GM18870 (cell line): ENCODE measurements at regions not wholly inside any gene's neighbourhood (a gene's known extent, or its start where the extent isn't known, plus 50 kb on each side); places are given as distances from the start of the nearest gene placed in this dataset.
A peak's percentile ranks its signal among the peaks of the same experiment; 100 is the strongest.
"Not testable (repeated sequence)": the region's sequence is repeated elsewhere in the genome, so short reads cannot be mapped to it uniquely, and the experiment has no call there.

ENCODE experiments used
- ATAC-seq: cut with Tn5 transposase; IDR thresholded peaks from one replicate; pipeline ENCODE4 v1.9.1; 2021; ENCODE audit warnings: moderate library complexity; ENCODE audit not compliant: unreplicated experiment

DNA sequence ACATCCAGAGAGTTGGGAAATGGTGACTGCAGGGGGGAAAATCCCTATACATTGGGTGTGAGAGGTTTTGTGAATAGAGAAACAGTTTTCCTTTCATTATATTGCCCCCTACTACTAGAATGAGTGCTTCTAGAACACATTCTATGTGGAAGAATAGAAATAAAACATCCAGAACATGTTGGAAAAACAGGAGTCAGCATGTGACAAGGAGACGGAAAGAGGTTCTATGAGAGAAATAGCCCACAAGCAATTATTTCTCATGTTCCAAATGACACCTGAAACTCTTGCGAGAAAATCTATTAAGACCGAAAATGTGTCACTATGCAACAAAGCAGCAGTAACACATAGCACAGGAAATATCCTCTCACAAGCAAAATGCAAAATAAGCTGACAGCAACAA, 202.7 kb upstream of the SPOPL start:
- peak; percentile 62 for ATAC-seq

DNA sequence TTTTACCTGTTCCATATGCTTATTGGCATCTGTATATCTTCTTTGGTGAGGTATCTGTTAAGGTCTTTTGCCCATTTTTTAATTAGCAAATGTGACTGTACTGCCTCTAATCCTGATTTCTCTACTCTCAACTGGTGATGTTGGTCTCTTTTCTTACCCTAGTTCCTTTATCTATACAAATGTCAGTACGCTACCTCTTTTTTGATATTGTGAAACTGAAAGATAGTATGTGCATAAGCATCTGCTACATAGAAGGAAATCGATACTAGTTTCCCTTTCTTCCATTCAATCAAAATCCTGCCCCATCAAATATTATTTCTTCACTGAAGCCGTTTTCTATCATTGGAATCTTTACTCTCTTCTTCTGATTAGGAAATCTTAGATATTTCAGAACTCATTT, 194.9 kb upstream of the SPOPL start:
- ATAC-seq = no peak

DNA sequence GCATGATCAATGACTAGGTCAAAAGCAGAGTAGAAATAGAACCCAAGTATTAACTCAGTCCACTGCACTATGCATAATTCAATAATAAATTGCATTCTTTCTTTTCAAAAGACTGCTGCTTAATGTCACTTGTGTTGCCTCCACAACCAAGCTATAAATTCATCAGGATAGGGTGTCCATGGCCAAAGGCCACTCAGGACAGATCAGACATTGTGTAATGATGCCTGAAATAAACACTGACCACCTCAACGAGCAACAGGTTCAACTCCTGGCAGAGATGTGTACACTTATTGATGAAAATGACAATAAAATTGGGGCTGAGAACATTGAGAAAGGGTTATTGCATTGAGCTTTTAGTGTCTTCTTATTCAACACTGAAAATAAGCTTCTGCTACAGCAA, 194.5 kb upstream of the SPOPL start:
- no peak for ATAC-seq

DNA sequence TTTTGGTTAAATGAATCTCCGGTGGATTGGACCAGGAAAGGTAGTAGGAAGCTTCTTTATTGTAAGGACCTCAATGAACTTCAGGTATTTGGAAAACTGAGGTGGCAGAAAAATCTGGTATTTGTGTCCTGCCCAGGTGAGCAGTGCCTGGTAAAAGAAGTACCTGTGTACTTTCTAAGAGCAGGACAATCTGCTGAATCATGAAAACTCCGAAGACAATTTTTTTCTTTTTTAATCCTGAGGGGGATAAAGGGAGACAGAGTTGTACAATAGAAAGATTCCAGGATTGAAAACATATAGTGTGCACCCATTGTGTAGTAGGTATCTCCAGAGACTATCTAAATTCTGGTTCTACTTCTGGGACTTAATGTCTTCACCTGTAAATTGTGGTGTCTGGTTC, 191.8 kb upstream of the SPOPL start:
- ATAC-seq = no peak

DNA sequence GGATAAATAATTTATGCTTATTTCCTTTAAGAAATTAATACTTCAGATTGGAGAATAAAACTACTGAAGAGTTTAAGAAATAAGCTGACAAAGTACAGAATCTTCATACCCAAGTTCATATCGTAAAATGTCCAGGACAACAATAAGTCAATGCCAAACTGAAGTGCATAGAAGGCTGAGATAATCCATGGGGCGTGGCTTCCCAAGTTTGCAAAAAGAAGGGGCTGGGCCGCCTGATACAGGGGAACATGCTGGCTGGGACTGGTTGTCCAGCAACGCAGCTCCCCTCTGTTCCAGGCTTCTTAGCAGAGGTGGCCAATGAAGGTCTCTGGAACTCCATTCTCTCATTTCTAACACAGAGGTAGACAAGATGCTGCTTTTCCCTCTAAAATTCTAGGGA, 189.5 kb upstream of the SPOPL start:
- ATAC-seq = no peak

DNA sequence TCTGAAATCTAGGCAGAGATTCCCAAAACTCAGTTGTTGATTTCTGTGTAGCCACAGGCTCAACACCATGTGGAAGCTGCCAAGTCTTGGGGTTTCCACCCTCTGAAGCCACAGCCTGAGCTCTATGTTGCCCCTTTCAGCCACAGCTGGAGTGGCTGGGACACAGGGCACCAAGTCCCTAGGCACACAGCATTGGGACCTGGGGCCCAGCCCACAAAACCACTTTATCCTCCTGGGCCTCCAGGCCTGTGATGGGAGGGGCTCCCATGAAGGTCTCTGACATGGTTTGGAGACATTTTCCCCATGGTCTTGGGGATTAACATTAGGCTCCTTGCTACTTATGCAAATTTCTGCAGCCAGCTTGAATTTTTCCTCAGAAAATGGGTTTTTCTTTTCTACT, 186.0 kb upstream of the SPOPL start:
- not testable (repeated sequence) for ATAC-seq

DNA sequence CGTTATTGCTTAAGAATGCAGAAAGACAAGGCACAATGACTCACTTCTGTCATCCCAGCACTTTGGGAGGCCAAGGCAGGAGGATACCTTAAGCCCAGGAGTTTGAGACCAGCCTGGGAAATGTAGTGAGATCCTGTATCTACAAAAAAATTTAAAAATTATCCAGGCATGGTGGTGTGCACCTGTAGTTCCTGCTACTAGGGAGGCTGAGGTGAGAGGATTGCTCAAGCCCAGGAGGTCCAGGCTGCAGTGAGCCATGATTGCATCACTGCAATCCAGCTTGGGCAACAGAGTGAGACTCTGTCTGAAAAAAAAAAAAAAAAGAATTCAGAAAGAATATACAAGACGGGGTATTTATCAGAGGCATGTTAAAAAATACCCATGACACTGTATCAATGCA, 182.0 kb upstream of the SPOPL start:
- ATAC-seq = no peak

DNA sequence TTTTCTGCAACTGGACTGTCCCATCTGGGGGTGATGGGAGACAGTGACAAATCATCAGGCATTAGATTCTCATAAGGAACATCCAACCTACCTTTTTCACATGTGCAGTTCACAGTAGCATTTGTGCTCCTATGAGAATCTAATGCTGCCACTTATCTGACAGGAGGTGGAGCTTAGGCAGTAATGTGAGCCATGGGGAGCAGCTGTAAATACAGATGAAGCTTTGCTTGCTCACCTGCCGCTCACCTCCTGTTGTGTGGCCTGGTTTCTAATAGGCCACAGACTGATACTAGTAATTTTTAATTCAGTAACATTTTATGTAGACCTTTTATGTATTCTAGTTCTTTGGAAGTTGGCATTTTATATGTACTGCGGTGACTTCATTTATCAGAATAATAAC, 180.1 kb upstream of the SPOPL start:
- no peak for ATAC-seq

DNA sequence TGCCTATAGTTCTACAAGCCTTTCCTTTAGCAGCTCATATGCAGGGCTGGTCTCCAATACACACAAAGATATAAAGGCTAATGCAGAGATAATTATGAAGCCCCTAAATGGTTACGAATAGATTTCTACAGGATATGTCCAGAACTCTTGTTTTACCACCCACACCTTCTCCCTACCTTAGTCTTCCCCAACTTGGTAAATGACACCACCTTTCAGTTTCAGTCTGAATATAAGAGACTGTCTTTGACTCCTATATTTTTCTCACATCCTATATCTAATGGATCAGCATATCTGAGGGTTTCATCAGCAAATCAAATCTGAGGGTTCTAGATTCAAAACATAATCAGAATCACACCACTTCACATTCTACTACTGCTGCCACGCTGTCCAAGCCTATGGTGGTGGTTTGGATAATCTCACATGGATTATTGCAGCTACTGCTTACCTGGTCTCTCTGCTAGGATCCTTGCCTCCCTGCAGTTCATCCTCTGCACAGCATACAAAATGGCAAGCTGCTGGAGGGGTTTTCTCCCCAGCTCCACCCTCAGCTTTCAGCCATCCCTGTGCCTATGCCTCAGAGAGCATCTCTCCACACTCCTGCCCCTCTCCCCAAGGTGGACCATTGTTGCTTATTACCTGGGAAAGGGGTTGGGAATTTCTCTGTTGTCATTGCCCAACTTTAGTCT, 178.0 kb upstream of the SPOPL start:
- ATAC-seq = no peak

DNA sequence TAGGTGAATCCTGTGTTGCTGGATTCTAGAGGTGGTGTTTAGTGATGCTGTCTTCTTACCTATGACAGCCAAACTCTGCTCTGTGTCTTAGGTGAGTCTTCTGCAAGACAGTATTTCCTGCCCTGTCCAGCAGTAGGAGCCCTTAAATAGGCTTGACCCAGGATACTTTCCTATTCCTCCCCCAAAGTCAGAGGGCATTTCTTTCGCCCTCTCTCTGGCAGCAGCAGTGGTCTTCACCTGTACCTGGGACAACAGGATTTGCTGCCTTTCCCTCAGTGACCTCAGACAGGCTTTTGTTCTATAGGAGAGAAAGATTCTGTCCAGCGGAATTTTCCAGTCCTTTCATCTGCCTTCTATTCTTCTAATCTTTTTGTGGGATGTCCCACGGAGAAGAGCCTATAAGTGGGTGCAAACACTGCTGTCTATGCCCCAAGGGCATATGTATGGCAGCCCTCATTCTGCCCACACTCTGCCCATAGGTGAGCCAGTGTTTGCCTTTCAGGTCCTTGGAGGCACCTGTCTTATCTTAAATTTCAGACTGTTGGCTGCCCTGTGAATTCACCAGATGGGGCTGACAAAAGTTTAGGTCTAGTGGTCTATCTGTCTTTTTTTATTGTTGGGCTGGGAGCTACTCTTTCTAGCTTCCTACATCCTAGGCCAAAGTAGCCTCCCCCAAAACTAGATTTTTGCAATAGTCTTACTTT, 177.3 kb upstream of the SPOPL start:
- ATAC-seq = no peak

DNA sequence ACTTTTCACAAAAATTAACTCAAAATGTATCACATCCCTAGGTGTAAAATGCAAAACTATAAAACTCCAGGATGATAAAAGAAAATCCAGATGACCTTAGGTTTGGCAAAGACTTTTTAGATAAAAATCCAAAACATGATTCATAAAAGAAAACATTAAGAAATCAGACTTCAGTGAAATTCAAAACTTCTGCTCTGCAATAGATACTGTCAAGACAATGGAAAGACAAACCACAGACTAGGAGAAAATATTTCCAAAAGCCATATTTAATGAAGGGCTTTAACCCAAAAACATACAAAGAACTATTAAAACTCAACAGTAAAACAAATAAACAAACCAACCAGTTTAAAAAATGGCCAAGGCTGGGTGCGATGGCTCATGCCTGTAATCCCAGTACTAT, 173.6 kb upstream of the SPOPL start:
- ATAC-seq = no peak

DNA sequence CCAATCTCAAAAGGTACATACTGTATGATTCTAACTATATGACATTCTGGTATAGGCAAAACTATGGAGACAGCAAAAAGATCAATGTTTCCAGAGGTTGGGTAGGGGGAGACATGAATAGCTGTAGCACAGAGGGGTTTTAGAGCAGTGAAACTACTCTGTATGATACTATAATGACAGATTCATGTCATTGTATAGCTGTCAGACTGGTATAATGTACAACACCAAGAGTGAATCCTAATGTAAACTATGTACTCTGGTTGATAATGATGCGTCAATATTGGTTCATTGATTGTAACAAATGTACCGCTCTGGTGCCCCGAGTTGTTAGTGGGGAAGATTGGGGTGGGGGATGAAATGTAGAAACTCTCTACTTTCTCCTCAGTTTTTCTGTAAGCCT, 172.4 kb upstream of the SPOPL start:
- no peak for ATAC-seq

DNA sequence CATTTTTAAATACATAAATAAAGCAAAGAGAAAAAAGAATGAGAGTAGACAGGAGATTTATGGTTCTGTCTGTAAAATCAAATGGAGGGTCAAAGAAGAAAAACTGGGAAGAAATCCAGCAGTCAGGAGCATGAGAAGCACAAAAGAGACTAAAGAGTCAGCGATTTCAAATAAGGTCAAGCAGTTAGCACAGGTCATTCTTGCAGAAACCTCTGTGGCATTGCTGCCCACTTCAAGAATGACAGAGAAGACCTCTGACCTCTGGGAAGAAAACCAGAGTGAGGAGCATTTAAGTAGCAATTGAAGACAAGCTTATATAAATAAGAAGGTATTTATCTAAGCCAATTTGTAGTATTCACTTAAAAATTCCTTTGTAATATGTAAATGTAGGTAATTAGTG, 172.0 kb upstream of the SPOPL start:
- no peak for ATAC-seq

DNA sequence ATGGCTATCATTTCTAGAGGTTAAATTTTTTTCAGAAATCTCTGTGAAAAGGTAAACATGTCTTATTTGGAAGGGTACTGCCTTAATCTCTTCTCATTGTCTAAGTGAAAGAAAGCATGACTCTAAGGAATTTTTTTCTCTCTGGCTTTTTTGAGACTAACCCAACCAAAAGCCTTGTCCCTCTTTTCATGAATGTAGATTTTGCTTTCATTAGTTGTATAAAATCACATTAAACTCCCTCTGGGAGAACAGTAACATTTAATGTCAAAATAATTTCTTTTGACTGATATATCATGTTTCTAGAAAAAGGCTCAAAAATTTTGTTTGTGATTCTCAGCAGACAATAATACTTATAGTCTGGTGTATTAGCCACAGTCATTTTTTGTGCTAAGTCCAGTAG, 168.4 kb upstream of the SPOPL start:
- no peak for ATAC-seq

DNA sequence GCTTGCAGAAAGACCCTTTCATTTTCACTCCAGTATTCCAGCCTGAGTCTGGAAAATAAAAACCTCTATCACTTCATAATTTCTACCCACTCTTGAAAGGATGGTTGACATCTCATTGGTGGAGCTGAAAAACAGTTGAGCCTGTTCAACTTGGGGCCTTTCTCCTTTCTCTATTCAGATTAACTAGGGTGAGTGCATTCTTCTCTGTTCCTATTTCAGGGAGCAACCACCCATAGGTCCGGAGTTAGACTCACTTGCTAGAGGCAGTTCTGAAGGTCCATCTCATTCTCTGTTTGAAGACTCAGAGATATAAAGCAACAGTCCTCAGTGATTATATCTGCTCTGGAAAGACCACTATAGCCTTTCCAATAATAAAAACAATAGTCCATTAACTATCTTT, 167.9 kb upstream of the SPOPL start:
- ATAC-seq = no peak

DNA sequence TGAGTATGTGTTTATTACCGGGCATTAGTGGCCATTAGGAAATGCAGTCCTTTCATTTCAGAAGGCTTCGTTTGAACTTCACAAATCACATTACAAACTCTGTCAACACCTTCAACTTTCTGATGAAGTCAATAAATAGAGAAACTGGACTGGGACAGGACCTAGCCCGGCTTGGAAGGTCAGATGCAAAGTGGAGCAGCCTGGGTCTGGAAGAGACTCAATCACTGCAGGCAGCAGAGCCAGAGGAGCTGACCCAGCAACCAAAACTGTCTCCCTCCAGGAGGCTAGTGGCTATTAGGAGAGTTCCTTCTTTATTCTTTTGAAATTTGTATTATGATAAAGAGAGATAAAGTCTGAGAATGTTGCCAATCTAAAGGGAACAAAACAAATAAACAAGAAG, 167.2 kb upstream of the SPOPL start:
- no peak for ATAC-seq

DNA sequence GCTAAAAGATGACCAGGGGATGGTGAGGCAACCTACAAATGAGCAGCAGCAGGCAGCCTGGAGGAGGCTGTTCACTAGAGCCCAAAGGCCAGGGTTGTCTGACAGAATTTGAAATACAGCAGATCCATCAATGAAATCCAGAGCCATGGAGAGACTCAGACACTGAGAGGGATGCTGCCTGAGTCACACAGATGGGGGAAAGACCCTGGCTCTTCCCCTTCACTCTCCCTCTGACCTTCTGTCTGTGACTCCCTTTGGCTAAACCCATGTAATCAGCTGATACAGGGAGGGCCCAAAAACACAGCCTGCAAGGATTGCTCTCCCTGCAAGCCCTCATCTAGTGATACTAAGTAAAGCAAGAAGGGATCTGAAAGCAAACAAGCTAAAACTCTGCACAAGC, 166.5 kb upstream of the SPOPL start:
- ATAC-seq = no peak

DNA sequence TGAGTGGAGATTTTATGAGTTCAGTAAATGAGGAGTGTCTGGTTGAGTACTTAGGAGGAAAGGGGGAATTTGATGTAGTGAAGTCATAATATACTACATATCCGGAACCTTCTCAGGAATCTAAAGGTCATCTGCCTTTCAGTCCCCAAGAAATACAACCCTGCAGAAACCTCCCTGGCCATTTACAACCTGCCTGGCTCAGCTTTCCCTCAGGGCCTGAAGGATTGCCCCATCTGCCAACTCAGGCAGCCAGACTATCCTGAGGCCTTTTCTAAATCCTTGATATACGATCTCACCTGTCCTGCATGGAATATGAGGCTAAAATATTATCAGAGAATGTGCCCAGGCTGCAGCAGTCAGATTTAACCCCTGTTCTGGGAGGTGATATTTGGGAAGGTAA, 165.4 kb upstream of the SPOPL start:
- ATAC-seq = no peak

DNA sequence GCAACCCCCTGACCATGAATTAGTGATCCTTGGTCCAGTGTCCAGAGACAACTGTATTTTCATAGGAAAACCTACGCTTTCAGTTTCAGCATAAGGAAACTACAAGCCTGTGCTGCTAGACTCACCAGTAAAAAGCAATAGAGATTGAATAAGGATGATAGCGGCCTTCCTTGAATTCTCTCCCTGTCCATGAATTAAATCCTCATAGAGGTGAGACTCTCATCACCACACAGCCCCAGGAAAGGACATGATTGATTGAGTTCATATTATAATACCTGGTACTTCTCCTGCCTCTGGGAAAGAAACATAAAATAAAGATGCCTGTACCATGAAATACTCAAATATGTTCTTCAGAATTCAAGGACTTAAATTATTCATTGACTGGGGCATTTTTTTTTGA, 146.3 kb upstream of the SPOPL start:
- no peak for ATAC-seq

DNA sequence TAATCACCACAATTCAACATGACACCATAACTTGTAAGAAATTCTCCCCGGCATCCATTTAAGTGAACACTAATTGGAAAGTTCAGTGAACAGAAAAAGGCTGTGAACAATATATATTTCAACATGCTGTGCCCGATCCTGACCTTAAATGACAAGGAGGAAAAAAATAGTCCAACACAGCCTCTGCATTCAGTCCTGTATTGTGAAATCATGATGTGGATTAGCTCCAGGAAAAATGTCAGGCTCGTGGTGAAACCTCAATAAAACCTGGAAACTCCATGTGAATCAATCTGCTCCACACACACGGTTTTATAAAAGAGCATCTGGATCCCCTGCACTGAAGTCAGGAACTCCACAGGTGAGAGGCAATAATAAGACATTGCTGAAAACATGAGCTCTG, 145.4 kb upstream of the SPOPL start:
- no peak for ATAC-seq

DNA sequence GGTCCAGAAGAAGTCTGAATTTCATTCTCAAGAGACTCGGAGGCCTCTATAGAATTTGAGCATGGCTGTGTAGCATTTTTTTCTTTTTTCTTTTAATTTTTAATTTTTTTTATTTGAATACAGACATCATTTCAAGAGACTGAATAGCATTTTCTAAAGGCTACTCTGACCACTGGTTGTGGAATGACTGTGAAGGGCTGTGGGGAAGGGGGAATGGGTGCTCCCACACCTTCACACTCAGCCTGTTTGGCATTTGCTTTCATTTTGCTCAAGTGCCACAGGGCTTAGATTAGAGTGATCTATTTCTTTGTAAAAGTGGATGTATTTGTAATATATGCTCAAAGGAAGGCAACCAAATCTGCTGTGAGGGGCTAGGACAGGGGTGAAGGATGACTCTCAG, 142.0 kb upstream of the SPOPL start:
- peak; percentile 87 for ATAC-seq

DNA sequence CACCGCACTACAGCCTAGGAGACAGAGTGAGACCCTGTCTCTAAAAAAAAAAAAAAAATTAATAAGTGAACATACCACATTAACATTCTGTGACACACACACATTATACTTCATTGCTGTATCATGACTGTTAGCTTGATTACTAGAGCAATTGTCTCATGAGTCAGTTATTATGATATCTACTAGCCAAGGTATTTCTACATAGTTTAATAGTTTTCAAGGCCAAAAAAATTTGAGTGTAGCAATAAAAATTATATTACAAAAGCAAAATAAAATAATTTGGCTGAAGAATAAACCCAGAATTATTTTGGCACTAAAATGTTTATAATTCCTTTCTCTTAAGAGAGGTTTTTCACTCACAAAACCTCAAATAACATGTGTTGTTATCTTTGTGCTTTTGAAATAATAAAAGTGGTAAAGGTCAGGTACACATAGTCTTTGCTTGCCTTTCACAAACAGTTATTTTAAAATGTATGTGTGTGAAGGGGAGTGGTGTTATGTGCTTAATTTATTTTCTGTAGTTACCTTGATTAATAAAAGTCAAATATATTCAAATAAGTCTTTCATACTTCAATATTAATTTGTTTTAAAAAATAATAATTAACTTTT, 136.9 kb upstream of the SPOPL start:
- no peak for ATAC-seq

DNA sequence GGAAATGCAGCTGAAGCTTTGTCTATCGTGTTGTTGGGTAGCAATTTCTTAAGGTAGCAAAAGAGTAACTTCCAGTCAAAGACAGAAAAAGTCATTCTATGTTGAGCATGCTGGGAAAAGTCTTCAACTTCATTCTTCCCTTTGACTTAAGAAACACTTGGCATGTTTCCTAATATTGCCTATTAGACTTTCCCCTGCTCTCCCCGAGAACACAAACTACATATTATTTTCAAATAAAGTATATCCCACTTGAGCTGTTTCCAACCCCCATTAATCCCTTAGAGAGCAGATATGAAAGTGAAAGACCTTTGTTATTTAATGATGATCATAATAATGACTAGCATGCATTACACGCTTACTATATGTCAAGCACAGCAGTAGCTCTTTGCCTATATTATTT, 136.0 kb upstream of the SPOPL start:
- no peak for ATAC-seq
